Esophagus squamous epithelium (tissue), 4 donors: ENCODE measurements at regions not wholly inside any gene's neighbourhood (a gene's known extent, or its start where the extent isn't known, plus 50 kb on each side); places are given as distances from the start of the nearest gene placed in this dataset.

ENCODE experiments used
- CTCF ChIP-seq, 6 experiments: fragments of 450-650 bp in 4 of 6; fragments of 200-600 bp in 2 of 6; sonication (generic) in 2 of 6; IDR thresholded peaks; one replicate each; pipeline ENCODE4 v1.5.1; 2016 to 2019; ENCODE audit warnings: antibody characterized with exemption in 6 of 6, mild to moderate bottlenecking in 4 of 6, moderate library complexity in 4 of 6
- POLR2A ChIP-seq, 4 donors: fragments of 450-650 bp; IDR thresholded peaks; one replicate each; pipeline ENCODE4 v1.6.1; 2017; ENCODE audit warnings: antibody characterized with exemption in 4 of 4, mild to moderate bottlenecking in 4 of 4, moderate library complexity in 3 of 4

DNA sequence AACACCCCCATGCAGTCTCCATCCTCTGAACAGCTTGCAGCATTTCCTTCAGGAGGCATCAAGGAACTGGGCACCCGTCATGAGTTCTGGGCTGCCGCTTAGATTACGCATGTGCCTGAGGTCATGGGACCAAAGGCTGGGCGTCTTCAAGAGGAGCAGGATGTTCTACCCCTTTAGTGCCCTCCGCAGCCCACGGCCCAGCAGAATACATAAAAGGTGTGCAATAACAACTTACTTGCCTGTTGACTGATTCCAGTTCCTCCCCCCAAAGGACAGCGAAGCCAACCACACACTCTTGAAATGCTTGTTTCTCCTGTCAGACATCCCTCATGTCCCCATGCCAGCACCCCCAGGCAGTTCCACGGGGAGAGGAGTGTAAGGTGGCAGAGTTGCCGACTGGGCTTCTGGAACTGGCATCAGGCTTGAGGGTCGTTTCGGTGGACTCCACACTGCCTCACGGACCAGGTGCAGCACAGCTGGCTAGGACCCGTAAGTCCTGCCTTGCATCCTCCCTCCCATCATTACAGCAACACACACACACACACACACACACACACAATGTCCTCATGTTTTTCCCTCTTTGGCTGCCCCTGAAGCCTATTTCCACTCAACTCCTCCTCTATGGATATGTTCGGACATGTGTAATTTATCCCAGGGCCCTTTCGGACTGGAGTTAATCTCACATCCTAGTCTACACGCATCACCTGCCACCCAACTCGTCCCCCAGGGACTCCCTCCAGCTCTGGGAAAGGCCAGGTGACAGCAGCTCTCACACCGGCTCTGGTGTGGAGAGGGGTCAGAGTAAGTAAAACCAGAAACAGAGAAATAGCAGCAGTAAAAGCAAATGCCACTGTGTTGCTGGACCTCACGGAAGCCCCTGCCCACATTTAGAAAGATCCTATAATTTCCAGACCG is 200.7 kb downstream of the BCL11A start:
- TF ChIP-seq CTCF (IDR thresholded peaks at IDR 0.05) (no peak), POLR2A (IDR thresholded peaks at IDR 0.05) (no peak)
